CD4-positive, CD25-positive, alpha-beta regulatory T cell (primary cell): ENCODE measurements at regions not wholly inside any gene's neighbourhood (a gene's known extent, or its start where the extent isn't known, plus 50 kb on each side); places are given as distances from the start of the nearest gene placed in this dataset.

ENCODE experiments used
- ATAC-seq, 2 donors: fragments of 150-1000 bp; cut with Tn5 transposase; one replicate each; pipeline ENCODE4 v1.10.0; 2021; ENCODE audit warnings: low read depth in 2 of 2, moderate number of reproducible peaks in 2 of 2, moderate library complexity in 1 of 2
- DNase-seq, 3 donors: peaks; one replicate each; pipeline versions ENCODE4 v3.0.0 to v3.0.0-alpha.2; 2012 to 2022; ENCODE audit warnings: mixed read lengths in 1 of 3
- H3K27ac ChIP-seq: one replicate; pipeline ENCODE4 v1.7.0; 2013; ENCODE audit warnings: mild to moderate bottlenecking, low read length; ENCODE audit not compliant: insufficient read depth, poor library complexity, severe bottlenecking
- H3K27me3 ChIP-seq: one replicate; pipeline ENCODE4 v1.7.0; 2013; ENCODE audit warnings: low read length; ENCODE audit not compliant: control insufficient read depth, insufficient read depth
- H3K36me3 ChIP-seq: one replicate; pipeline ENCODE4 v1.7.0; 2013; ENCODE audit warnings: mild to moderate bottlenecking, low read length, moderate library complexity; ENCODE audit not compliant: control insufficient read depth, insufficient read depth
- H3K4me1 ChIP-seq: 2 replicates; pipeline ENCODE4 v1.7.0; 2013; ENCODE audit warnings: mild to moderate bottlenecking, low read length; ENCODE audit not compliant: insufficient read depth, control insufficient read depth, poor library complexity, severe bottlenecking
- H3K4me3 ChIP-seq: one replicate; pipeline ENCODE4 v1.7.0; 2013; ENCODE audit warnings: low read depth, mild to moderate bottlenecking, low read length, moderate library complexity
- H3K9me3 ChIP-seq, 2 experiments: 1 replicate in 1 of 2; 2 replicates in 1 of 2; pipeline ENCODE4 v1.7.0; 2013; ENCODE audit warnings: low read length in 2 of 2, mild to moderate bottlenecking in 1 of 2, moderate library complexity in 1 of 2; ENCODE audit not compliant: control insufficient read depth in 2 of 2
- H3K27ac Mint-ChIP-seq, 3 donors: one replicate each; pipeline ENCODE4 v1.8.0; 2020 to 2022; ENCODE audit warnings: mild to moderate bottlenecking in 3 of 3, mixed read lengths in 3 of 3, moderate library complexity in 2 of 3
- H3K27me3 Mint-ChIP-seq: one replicate; pipeline ENCODE4 v1.8.0; 2022; ENCODE audit warnings: mild to moderate bottlenecking, mixed read lengths
- H3K36me3 Mint-ChIP-seq: one replicate; pipeline ENCODE4 v1.8.0; 2020; ENCODE audit warnings: mixed read lengths
- H3K4me1 Mint-ChIP-seq, 4 donors: one replicate each; pipeline ENCODE4 v1.8.0; 2020 to 2022; ENCODE audit warnings: mixed read lengths in 4 of 4, mild to moderate bottlenecking in 1 of 4
- H3K4me3 Mint-ChIP-seq, 4 donors: one replicate each; pipeline ENCODE4 v1.8.0; 2020 to 2022; ENCODE audit warnings: mild to moderate bottlenecking in 4 of 4, mixed read lengths in 4 of 4, moderate library complexity in 3 of 4
- H3K9me3 Mint-ChIP-seq, 7 donors: one replicate each; pipeline ENCODE4 v1.8.0; 2020 to 2022; ENCODE audit warnings: mixed read lengths in 7 of 7, mild to moderate bottlenecking in 3 of 7, moderate library complexity in 2 of 7

DNA sequence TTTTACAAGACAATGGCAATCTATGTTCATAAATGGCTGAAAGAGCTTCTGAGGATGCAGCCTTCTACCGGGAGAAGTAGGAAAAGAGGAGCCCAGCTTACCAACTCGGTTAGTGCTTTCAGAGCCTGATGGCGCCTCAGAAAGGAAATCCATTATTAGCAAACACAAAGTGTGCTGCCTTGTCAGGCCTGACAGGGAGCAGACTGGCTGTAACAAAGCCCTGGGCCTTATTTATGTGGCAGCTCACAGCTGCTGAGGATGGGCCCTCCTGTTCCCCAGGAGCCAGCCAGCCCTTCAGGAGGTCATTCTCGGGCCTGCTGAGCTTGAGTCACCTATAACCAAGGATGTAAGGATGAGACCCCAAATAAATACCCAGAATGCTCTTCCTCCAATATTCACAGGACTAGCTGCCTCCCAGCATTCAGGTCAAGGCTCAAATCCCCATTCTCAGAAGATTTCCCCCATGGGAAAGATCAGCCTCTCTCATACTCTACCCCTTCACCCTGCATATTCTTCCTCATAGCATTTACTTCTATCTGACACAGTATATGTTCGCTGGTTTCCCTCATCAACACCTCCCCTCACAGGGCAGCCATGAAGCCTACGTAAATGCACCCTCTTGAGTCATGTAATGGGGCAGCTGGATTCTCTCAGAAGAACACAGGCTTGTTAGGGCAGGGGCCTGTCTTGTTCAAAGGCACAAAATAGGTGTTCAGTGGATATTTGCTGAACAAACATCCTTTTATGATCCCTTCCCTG, 227.0 kb upstream of the RASGEF1B start:
- no peak for DNase-seq
- H3K27me3 ChIP-seq, result no peaks in the 10 kb centered on the region
- Mint-ChIP-seq H3K27me3 (peaks cover 8% of the 10 kb centered on the region), H3K4me3 (no peak overlapping the region), H3K4me1 (no peaks in the 10 kb centered on the region), H3K27ac (no peak overlapping the region), H3K9me3 (peaks cover 0 to 1% (median 0%) of the 10 kb centered on the region in 7 donors), H3K36me3 (no peaks in the 10 kb centered on the region)
- H3K4me3 ChIP-seq, result no peak overlapping the region
- ATAC-seq, result no peak
- H3K27ac ChIP-seq, result no peak overlapping the region
- no peaks in the 10 kb centered on the region for H3K36me3 ChIP-seq
- no peaks in the 10 kb centered on the region for H3K4me1 ChIP-seq
- no peaks in the 10 kb centered on the region for H3K9me3 ChIP-seq

DNA sequence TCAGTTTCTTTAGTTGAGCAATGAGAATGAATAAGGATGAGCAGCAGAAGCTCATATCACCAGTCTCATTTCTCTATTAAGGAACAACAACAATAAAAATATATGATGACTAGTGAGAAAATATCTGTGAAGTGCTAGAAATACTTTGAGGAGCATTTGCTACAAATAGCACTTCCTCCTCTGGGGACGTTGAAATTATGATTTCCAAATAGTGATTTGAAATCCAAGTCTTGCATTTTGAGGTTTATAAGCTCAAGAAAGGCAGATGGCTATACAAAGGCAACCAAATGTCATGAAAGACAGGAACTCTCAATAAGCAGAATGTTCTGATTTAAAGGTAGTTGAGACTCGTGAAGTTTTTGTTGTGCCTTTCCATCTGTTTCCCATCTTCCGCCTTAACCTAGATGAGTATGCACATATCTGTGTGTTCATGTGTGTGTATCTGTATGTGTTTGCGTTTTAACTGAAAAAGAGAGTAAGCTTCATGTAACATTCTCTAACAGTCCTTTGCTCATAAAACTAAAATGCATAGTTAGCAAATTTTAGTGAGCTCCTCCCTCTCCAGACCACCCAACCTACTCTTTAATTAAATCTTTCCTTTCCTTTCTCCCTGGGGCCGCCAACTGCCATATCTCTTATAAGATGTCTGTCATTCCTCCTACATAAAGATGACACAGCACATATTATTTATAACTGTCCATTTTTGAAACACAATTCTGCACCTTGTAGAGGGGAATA, 222.6 kb upstream of the RASGEF1B start:
- Histone ChIP-seq H3K27ac (no peak overlapping the region), H3K4me3 (no peak overlapping the region), H3K36me3 (no peaks in the 10 kb centered on the region), H3K9me3 (no peaks in the 10 kb centered on the region), H3K27me3 (no peaks in the 10 kb centered on the region), H3K4me1 (no peaks in the 10 kb centered on the region)
- peaks cover 0 to 3% (median 0%) of the 10 kb centered on the region in 7 donors for H3K9me3 Mint-ChIP-seq
- H3K27ac Mint-ChIP-seq, result no peak overlapping the region
- DNase-seq (no peak), ATAC-seq (no peak)
- H3K36me3 Mint-ChIP-seq, result no peaks in the 10 kb centered on the region
- H3K4me1 Mint-ChIP-seq, result no peaks in the 10 kb centered on the region
- H3K27me3 Mint-ChIP-seq, result peaks cover 8% of the 10 kb centered on the region
- no peak overlapping the region for H3K4me3 Mint-ChIP-seq

DNA sequence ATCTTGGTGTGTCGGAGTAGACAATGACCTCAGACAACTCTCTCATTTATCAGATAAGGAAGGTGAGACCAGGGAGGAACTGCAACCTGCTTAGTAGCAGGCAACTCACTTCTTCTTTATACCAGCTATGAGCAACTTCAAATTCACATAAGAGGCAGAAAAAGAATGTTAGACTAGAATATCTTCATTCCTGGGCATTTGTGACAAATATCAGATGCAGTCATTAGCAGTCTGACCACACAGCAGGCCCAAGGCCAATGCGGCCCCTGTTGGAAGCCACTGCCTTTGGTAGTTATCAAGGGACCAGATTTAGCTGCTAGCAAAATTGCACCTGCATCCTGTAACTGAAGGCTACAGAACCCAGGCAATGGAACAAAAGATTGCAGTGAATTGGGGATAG, 219.2 kb upstream of the RASGEF1B start:
- H3K27me3 Mint-ChIP-seq, result peaks cover 8% of the 10 kb centered on the region
- no peak for DNase-seq
- no peaks in the 10 kb centered on the region for H3K36me3 ChIP-seq
- no peak for ATAC-seq
- peaks cover 0 to 3% (median 0%) of the 10 kb centered on the region in 7 donors for H3K9me3 Mint-ChIP-seq
- H3K27ac Mint-ChIP-seq, result no peak overlapping the region
- no peak overlapping the region for H3K4me3 ChIP-seq
- no peak overlapping the region for H3K27ac ChIP-seq
- H3K27me3 ChIP-seq, result no peaks in the 10 kb centered on the region
- no peaks in the 10 kb centered on the region for H3K4me1 Mint-ChIP-seq
- H3K4me3 Mint-ChIP-seq, result no peak overlapping the region
- no peaks in the 10 kb centered on the region for H3K9me3 ChIP-seq
- no peaks in the 10 kb centered on the region for H3K4me1 ChIP-seq
- H3K36me3 Mint-ChIP-seq, result no peaks in the 10 kb centered on the region

DNA sequence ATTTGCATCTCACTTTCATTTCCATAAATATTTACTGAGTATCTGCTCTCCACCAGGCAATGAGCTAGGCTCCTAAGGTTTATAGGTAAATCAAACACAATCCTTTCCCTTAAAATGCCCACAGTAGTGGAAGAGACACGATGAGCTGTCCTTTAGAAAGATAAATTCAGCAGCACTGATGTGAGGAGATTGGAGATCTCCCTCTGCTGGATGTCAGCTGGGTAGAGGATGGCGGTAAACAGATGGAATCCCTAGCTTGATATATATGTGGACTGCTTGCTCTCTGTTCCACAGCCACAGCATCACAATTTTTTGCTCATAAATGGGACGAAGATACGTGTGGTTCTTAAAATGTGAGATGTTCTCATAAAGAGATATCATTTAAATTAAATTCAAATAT, 216.4 kb upstream of the RASGEF1B start:
- Histone ChIP-seq H3K27me3 (peaks cover 2% of the 10 kb centered on the region), H3K27ac (no peak overlapping the region), H3K36me3 (no peaks in the 10 kb centered on the region), H3K4me1 (no peaks in the 10 kb centered on the region), H3K9me3 (no peaks in the 10 kb centered on the region), H3K4me3 (no peak overlapping the region)
- Mint-ChIP-seq H3K9me3 (peaks cover 0 to 3% (median 0%) of the 10 kb centered on the region in 7 donors), H3K27me3 (no peaks in the 10 kb centered on the region), H3K27ac (no peak overlapping the region), H3K4me1 (no peaks in the 10 kb centered on the region), H3K4me3 (no peak overlapping the region), H3K36me3 (no peaks in the 10 kb centered on the region)
- DNase-seq (peak in 1 of 3 donors; percentile 7), ATAC-seq (no peak)

DNA sequence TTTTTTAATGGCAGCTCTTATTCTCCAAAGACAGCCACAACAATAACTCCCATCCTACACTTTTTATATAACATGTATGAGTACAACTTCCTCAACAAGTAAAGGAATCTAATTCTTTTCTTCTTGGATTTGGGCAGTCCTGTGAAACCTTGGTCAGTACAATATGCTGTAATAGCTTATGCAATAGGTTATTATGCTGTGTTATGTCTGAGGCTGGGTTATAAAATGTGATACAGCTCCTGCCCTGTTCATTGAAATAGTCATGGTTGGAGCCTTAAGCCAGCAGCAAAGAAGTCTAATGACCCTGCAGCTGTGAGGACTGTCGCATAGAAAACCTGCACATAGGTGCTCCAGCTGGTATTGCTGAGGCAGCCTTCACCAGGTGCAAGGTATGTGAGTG, 215.8 kb upstream of the RASGEF1B start:
- no peaks in the 10 kb centered on the region for H3K36me3 Mint-ChIP-seq
- no peaks in the 10 kb centered on the region for H3K4me1 Mint-ChIP-seq
- Histone ChIP-seq H3K4me1 (no peaks in the 10 kb centered on the region), H3K9me3 (no peaks in the 10 kb centered on the region), H3K27me3 (peaks cover 2% of the 10 kb centered on the region), H3K27ac (no peak overlapping the region), H3K4me3 (no peak overlapping the region), H3K36me3 (no peaks in the 10 kb centered on the region)
- no peak for ATAC-seq
- DNase-seq, result no peak
- no peaks in the 10 kb centered on the region for H3K27me3 Mint-ChIP-seq
- no peak overlapping the region for H3K27ac Mint-ChIP-seq
- no peak overlapping the region for H3K4me3 Mint-ChIP-seq
- peaks cover 0 to 3% (median 0%) of the 10 kb centered on the region in 7 donors for H3K9me3 Mint-ChIP-seq

DNA sequence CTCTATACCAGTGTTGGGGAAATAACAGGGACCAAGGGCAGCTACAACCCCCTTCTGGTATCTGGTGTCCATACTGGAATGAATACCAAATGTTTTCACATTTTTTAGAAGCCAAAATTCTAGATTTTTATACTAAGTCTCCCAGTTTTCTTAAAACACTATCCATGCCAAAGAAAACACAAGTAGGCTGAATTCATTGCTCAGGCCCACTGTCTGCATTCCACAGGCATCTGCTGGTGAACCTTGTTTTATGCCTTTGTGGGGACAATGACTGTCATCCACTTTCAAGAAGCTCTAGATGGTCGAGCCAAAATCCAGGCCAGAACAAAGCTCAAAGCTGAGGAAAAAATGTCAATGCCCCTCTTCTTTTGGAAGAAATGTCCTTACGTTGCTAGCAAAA, 213.4 kb upstream of the RASGEF1B start:
- no peak overlapping the region for H3K27ac ChIP-seq
- H3K4me3 Mint-ChIP-seq, result no peak overlapping the region
- H3K4me1 ChIP-seq, result no peaks in the 10 kb centered on the region
- H3K36me3 ChIP-seq, result no peaks in the 10 kb centered on the region
- peaks cover 0 to 5% (median 0%) of the 10 kb centered on the region in 7 donors for H3K9me3 Mint-ChIP-seq
- no peak overlapping the region for H3K27ac Mint-ChIP-seq
- H3K27me3 ChIP-seq, result peaks cover 2% of the 10 kb centered on the region
- DNase-seq (no peak), ATAC-seq (no peak)
- H3K4me3 ChIP-seq, result no peak overlapping the region
- no peaks in the 10 kb centered on the region for H3K9me3 ChIP-seq
- peaks cover 4% of the 10 kb centered on the region for H3K27me3 Mint-ChIP-seq
- no peaks in the 10 kb centered on the region for H3K36me3 Mint-ChIP-seq
- no peaks in the 10 kb centered on the region for H3K4me1 Mint-ChIP-seq

DNA sequence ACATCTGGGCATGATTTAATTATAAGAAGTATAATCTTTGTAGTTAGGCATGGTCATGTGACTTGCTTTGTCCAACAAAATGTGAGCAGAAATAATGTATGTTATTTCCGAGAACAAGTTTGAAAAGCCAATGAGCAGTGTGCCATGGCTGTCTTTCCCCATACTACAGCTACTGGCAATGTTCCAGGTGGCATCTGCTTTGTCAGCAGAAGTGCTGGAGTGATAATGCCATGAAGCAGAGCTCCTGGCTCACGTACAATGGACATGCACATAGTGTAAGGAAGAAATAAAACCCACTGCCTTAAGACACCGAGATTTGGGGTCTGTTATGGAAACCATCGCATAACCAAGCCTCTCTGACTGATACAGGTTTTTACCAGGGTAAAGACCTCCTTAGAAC, 212.6 kb upstream of the RASGEF1B start:
- Mint-ChIP-seq H3K4me1 (no peaks in the 10 kb centered on the region), H3K4me3 (no peak overlapping the region), H3K27ac (no peak overlapping the region), H3K27me3 (peaks cover 6% of the 10 kb centered on the region), H3K36me3 (no peaks in the 10 kb centered on the region), H3K9me3 (peaks cover 0 to 2% (median 0%) of the 10 kb centered on the region in 7 donors)
- Histone ChIP-seq H3K27ac (no peak overlapping the region), H3K4me3 (no peak overlapping the region), H3K36me3 (no peaks in the 10 kb centered on the region), H3K9me3 (no peaks in the 10 kb centered on the region), H3K4me1 (no peaks in the 10 kb centered on the region), H3K27me3 (peaks cover 2% of the 10 kb centered on the region)
- no peak for ATAC-seq
- no peak for DNase-seq

DNA sequence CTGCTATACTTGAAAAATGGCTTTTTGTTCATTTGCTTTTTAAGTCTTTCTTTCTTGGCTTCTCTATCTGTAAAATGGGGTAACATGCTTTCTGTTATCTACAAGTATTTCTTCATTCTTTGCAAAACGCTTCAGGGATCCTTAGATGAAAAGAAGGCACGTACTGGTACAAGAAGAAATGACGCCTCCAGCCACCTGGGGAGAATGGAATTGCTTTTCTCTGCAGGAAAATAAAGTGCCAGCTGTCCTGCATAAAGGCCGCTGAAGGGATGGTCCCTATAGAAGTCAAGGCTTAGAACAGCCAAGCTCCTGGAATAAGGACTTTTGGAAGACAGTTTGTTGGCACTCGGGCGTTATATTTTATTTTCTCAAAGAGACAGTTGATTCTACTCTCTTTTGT, 210.8 kb upstream of the RASGEF1B start:
- Histone ChIP-seq H3K4me3 (no peak overlapping the region), H3K36me3 (no peaks in the 10 kb centered on the region), H3K27me3 (peaks cover 2% of the 10 kb centered on the region), H3K27ac (no peak overlapping the region), H3K9me3 (no peaks in the 10 kb centered on the region), H3K4me1 (no peaks in the 10 kb centered on the region)
- Mint-ChIP-seq H3K4me3 (no peak overlapping the region), H3K4me1 (no peaks in the 10 kb centered on the region), H3K9me3 (peaks cover 0 to 2% (median 0%) of the 10 kb centered on the region in 7 donors), H3K36me3 (no peaks in the 10 kb centered on the region), H3K27ac (no peak overlapping the region), H3K27me3 (peaks cover 6% of the 10 kb centered on the region)
- ATAC-seq (no peak), DNase-seq (no peak)
